GM19324 (cell line): ENCODE measurements at regions not wholly inside any gene's neighbourhood (a gene's known extent, or its start where the extent isn't known, plus 50 kb on each side); places are given as distances from the start of the nearest gene placed in this dataset.
"Not testable (repeated sequence)": the region's sequence is repeated elsewhere in the genome, so short reads cannot be mapped to it uniquely, and the experiment has no call there.

Source experiments
- ATAC-seq: cut with Tn5 transposase; IDR thresholded peaks from one replicate; pipeline ENCODE4 v1.9.1; 2021; ENCODE audit warnings: mild to moderate bottlenecking, moderate library complexity; ENCODE audit not compliant: unreplicated experiment, low FRiP score

DNA sequence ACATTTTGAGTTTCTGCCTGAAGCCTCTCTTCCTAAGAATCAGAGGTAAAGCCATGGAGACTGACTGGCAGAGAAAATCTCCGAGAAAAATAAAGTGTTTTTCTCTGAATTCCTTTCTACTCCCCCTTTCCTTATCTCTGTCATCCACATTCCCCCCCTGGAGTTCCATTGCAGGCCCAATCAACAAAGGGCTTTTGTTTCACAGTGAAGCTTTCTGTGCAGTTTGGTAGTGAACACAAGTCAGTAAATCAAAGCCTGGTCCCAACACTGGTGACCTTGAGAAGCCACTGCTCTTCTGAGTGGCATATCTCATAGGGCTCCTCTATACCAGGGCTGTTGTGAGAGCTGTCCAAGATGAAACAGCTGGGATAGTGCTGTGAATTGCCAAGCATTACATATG is 228.4 kb downstream of the SEC16B start:
- ATAC-seq: no peak

DNA sequence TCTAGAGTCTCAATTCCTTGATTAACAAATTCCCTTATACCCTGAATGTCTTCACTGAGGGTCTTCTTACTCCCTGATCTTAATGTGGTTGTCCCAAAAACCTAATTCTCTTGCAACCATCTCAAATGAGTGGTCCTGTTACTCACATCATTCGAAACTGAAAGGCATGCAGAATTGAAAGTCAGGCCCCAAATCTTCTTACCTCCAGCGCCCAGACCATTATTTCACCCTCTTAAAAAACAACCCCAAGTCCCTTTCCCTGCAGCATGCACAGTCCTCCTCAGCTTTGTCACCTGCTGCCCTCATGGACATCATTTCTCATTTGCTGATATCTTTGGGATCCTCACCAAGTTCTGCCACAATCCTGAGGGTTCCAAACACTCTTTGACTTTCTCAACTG is 230.1 kb downstream of the SEC16B start:
- no peak for ATAC-seq

DNA sequence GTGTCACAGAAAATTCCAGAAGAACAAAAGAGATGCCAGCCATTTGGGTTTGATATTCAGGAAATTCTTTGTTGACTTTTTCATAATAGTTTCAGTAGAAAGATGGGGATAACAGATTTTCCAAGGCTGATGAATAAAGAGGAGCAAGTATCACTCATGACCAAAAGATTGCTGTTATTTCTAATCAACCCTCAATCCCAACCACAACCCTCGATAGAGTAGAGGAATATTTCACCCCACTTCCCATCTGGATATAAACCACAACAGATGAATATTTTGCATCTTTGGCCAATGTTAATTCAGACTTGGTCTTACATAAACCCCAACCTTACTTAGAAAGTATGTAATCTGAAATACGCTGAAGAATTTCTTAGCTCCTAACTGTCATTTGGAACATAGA is 232.4 kb downstream of the SEC16B start:
- ATAC-seq: no peak

DNA sequence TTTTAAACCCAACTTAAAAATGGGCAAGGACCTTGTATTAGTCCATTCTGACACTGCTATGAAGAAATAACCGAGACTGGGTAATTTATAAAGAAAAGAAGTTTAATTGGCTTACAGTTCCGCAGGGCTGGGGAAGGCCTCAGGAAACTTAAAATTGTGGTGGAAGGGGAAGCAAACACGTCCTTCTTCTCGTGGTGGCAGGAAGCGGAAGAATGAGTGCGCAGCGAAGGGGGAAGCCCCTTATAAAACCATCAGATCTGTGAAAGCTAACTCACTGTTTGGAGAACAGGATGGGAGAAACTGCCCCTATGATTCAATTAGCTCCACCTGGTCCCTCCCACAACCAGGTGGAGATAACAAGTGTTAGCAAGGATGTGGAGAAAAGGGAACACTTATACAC is 237.7 kb downstream of the SEC16B start:
- no peak for ATAC-seq

DNA sequence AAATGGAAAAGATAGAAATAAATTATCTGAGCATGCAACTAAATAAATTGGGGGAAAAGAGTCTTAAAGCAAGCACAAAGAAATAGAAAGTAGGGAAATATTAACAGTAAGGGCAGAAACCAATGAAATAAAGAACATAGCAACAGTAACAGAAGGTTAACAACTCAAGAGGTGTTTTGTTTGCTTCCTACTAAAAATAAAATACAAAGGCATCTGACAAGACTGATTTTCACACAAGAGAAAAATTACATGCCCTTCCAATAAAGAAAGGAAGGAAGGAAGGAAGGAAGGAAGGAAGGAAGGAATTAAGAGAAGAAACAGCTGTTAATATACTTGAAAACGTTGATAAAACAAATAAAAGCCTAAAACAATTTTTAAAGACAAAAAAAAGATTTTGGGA is 240.2 kb downstream of the SEC16B start:
- ATAC-seq: no peak

DNA sequence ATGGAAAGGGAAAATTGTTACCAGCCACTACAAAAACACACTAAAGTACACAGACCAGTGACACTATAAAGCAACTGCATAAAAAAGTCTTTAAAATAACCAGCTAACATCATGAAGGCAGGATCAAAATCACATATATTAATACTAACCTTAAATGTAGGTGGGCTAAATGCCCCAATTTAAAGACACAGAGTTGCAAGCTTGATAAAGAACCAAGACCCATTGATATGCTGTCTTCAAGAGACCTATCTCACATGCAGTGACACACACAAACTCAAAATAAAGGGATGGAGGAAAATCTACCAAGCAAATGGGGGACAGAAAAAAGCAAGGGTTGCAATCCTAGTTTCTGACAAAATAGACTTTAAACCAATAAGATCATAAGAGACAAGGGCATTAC is 246.3 kb downstream of the SEC16B start:
- ATAC-seq: no peak

DNA sequence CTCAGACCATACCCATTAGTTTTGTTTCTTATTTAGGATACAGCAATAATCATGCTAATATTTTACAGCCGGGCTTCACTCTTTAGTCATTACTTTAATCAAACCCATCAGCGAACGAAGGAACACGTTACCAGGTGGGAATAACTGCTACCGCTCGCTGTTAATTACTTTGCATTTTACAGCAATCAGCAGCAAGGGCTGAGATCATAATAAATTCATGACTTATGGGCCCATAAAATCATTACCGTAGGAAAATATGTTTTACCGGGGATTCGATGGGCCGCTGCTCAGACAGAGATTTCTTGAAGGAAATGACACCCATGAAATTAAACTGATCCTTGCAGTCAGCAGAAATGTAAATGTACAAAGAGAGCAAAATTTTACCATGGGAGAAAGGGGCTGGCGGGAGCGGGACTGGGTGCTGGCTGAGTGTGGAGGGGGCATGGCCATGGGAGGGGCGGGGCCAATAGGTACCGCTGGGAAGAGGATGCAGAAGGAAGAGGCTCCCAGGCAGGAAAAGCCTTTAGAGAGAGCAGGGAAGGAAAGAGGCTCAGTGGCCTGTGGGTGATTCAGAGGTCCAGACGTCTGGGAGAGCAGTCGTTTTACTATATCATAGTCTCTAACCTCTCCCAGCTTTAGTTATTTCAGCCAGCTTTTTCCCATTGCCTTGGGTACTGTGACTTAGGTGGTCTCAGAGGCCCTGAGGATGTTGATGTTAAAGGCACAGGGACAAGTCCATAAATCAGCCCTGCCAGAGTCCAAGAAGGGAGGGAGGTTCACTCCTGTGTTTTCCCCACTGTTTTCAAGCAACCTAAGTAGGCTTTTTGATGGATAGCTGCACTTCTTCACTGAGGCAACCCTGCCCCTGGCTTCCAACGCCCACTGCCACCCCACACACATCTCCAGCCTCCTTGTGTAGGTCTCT is 258.9 kb downstream of the SEC16B start:
- ATAC-seq: no peak

DNA sequence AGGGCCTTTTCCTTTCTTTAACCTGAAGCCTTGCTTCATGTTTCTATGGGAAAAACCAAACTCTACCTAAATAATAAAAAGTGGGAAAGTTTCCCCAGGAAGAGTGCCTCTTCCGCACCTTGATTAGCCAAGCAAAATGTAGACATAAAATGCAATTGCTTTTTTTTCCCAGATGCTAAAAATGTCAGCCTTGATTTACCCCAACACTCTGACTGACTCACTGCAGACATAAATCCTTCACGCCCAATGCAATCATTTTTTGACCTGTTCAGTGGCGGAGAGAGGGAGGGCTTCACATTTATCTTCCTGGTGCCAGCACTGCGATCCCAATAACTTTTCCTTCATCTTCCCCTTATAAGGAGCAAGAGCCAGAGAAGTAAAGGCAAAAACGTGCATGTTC is 261.5 kb downstream of the SEC16B start:
- ATAC-seq: no peak

DNA sequence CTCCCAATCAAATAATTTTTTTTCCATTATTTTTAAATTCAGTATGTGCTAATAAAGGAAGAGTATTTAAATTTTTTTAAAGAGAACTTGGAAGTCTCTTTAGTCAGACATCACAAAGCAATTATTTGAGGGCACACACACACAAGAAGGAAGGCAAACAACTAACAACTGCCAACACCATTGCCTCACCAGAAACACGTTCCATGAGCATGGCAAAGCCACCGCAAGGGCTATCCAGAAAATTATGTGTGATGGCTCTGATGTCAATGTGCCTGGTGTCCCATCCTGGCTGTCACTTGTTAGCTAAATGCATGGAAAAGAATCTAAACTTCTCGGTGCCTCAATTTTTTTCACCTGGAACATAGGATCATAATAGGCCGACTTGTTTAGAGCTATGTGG is 262.9 kb downstream of the SEC16B start:
- no peak for ATAC-seq

DNA sequence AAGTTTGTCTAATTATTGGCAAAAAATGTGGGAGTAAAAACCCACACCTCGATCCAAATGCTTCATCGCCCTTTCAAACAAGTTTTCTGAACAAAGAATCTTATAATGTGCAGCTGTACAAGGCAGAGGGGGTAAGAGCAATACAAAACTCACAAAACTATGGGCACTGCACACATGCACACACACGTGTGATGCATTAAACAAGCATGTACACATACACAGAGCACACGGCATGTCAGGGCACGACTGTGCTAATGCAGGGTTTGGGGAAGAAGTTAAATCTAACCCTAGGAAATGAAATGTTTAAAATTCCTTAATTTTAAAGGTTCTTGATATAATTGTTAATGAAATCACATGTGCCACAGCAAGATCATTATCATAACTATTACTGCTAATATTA is 264.0 kb downstream of the SEC16B start:
- no peak for ATAC-seq

DNA sequence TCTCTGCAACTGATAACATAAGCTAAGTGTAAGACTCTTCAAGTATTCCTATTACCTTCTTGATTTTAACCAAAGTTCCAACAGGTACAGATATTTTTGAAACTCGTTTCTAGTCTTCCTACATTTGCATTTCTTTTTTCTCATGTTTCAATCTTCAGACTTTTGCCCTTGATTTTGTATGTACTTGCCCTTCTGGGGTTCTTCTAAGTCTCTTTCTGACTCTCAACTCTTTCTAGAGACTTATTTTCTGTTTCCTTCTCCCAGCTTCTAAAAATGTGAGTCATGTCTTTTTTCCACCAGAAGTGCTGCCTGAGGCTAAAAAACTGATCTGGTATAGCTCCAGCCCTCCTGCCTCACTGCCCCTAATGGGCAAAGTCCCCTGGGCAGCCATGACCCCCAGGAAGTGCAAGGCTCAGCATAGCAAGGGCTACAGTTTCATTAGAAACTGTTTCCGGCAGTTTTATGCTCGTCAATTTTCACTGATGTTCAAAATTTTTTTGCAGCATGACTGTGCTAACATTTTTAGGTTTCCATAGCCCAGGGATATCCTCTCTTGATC is 265.9 kb downstream of the SEC16B start:
- peak; percentile 46 for ATAC-seq

DNA sequence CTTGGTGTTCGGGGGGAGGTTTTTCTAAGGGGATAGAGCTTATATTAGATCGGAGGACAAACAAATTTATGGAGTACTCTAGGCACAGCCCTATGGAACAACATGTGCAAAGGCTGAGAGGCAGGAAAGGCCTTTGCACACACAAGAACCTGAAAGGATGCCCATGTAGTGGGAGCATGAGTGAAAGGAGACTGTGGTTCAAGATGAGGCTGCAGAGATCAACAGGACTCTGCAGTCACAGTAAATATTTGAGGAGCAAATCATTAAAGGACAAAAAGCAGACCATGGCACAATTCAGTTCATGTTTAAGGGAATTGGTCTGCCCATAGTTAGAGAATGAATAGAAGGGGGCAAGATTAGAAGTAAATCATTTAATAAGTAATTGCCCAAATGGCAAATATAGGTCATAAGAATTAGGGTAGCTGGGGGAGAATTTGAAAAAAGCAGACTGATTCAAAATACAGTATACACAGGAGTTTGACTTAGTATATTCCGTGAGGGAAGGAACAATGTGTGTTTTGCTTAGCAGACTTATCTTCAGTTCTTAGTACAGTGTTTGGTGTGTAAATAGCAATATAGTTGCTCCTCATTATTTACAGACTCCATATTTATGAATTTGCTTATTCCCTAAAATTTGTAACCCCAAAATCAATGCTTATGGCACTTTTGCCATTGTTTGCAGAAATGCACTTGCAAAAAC is 268.1 kb downstream of the SEC16B start:
- no peak for ATAC-seq

DNA sequence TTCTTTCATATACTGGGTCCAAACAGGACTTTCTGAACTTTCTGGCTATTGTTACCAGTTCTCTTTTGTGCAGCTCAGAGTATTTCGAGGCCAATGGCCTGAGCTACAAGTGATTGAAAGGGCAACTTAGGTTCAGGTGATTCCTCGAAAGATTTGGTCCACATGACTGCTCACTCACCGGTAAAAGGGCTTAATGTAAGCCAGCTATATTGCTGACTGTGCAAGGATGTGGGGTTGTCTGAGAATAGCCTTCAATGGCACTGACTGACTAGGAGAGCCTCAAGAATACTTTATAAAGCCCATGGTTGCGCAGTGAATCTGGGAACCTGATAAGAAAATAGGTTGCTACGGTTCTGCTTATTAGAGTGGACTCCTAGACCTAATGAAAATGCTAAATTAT is 269.0 kb downstream of the SEC16B start:
- ATAC-seq: no peak

DNA sequence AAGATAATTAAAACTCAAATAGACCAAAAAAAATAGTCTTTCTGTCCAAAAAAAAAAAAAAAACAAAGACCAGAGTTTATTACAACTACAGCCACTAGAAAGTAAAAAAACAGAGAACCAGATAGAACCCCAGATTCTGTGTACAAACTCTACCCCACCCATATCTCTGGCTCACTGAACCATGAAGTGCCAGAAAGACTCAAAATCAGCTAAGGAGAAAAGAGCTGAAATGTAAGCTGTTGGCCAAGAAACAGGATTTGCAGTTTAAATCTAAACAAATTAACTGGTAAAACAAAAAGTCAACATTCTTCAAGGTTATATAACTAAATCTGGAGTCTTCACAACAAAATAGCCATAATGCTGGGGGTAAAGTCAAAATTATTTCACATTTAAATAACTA is 278.9 kb downstream of the SEC16B start:
- ATAC-seq: no peak

DNA sequence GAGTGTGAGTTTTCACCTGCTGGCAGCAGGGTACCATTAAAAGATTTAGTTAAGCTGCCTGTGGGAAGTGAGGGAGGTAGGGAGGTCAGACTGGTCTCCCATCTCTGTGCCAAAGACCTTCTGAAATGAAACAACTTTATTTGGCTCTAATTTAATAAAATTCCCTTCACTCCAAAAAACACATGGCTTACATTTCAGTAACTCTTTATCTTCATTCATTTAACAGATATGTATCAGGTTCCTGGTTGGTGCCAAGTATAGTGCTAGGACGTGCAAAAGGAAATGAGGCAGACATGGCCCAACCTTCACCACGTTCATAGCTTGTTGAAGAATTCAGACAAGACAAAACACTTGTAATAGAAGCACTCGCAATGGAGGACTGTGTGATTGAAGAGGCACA is 282.3 kb downstream of the SEC16B start:
- no peak for ATAC-seq

DNA sequence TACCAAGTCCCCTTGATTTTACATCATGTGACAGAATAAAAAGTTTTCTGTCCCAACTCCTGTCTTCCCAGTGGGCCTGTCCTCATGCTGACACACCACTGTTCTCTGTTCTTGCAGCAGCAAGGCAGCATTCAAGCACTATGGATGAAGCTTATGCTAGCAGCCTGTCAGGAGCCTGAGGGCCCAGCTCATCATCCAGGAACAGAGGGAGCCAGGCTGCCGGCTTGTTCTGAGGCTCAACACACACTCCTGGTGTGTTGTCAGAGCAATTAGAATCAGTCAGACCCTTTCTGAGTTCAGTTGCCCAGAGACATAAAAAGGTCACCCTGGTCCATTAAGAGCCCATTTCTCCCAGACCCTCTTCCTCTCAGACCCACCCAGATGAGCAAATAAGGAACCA is 282.9 kb downstream of the SEC16B start:
- no peak for ATAC-seq

DNA sequence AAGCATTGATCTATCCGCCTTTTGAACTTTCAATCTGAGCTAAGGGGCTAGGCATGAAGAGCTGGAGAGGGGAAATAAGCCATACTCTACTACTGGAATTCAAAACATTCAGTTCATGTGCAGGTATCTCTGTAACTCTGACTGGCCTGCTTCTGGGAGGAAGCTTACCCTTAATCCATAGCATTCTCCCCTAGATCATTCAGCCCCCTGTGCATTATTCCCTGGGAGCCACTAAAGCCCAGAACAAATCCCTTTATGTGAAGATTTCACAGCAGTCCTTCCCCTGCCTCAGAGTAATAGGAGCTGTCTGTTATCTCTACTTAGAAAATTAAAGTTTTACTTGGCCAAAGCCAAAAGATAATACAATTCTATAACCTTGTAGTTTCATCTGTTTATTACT is 300.7 kb downstream of the SEC16B start:
- ATAC-seq: no peak

DNA sequence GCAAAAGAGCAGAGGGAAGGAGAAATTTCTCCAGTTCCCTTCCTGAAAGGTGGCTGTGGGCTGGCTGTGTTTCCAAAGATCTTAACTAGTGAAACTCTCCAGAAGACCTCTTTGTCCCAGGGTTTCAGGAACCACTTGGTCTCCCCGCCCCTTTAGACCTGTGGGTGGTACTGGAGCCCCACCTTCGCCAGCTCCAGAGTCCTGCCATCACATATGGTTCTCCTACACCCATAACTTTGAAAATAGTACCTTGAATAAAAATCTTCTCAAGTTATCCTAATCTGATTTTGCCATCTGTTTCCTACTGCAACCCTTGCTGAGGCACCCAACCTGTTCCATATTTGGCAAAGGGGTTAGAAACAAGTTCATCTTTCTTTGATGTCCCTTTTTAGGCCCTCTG is 303.9 kb downstream of the SEC16B start:
- ATAC-seq: no peak

DNA sequence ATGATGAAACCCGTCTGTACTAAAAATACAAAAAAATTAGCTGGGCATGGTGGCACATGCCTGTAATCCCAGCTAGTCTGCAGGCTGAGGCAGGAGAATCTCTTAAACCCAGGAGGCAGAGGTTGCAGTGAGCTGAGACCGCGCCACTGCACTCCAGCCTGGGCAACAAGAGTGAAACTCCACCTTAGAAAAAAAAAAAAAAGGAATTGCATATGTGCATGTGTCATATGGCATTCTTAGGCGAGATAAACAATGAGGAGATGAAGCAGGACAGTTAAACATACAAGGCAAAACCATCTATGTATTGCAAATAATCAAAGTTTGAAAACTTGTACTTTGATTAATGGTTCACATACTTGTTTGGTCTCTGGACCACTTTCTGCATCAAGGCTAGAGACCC is 305.1 kb downstream of the SEC16B start:
- ATAC-seq: not testable (repeated sequence)

DNA sequence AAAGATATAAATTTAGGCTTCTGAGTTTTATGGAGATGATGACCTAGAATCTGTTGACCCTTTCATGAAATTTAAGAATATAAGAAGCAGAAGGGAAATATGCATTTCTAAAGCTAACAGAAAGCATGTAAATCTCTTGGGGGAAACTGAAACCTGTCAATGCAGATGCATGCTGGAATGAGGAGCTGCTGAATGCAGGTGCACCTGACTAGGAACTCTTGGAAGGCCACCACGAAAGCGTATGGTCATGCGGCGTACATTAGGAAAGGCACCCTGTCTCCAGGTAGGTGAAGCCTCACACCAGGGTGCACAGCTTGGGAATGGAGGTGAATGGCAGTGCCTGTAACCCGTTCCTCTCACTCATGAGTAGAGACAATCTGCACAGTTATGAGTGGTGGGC is 309.7 kb downstream of the SEC16B start:
- no peak for ATAC-seq

DNA sequence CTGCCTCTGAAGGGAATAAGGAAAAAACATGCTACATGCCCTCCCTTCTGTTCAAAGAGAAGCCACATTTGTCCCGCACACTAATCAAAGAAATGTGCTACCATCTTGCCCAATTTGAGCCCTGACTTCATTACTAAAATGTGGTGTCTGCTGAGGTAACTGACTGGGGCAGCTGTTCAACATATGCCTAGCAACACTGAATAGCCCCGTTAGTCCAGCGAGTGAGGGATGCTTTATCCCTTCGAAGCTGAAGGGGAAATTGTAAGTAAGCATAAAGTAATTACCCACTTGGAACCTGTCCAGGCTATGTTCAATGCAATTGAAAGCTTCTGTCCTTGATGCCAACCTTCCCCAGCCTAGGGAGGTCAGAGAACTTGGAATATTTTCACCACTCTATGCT is 310.6 kb downstream of the SEC16B start:
- ATAC-seq: no peak

DNA sequence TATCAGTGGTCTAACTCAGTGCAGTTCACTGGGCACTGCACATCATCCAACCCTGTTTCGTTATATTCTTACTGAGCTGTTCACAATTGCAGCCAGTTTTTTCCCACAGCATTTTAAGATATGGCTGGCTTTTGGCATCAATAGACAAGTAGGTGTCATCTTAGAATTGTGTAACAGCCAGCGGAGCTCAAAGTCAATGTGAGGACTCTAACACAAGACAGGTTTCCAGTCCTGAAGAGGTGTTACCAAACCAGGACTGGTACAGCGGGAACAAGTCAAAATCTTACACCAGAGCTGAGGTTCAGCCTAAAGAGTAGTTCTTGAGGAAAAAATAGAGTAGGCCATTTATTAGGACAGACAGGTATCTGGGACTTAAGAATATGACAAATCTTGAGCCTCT is 313.3 kb downstream of the SEC16B start:
- no peak for ATAC-seq
